Epidermal melanocyte (primary cell): ENCODE measurements at regions not wholly inside any gene's neighbourhood (a gene's known extent, or its start where the extent isn't known, plus 50 kb on each side); places are given as distances from the start of the nearest gene placed in this dataset.

Source experiments
- DNase-seq: peaks from one replicate; pipeline ENCODE4 v3.0.0; 2011; ENCODE audit warnings: low spot score; ENCODE audit not compliant: insufficient read length

DNA sequence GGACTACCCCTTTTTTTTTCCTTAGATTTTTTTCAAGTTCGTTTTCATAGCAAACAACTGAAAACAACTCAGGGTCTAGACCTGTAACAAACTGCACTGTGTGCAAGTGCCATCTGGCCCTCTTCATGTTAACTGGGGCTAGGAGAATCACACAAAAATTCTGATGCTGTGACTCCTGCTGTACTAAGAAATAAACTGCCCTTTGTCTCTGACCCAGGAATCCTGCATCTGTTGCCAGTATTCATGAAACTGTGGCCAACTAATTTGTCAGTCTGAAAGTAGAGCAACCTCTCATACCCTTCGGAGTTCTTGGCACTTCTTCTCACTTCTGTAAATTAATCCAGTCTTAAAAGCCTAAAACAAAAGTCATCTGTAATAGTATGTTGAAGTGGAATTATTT is 218.4 kb upstream of the PCDH15 start:
- DNase-seq, result no peak

- no peak for DNase-seq
Observed at GRCh38 chr10:55013318-55013717, 212.3 kb upstream of the PCDH15 start.

GRCh38 chr10:55002420-55002819 is 201.4 kb upstream of the PCDH15 start:
- no peak for DNase-seq

DNA sequence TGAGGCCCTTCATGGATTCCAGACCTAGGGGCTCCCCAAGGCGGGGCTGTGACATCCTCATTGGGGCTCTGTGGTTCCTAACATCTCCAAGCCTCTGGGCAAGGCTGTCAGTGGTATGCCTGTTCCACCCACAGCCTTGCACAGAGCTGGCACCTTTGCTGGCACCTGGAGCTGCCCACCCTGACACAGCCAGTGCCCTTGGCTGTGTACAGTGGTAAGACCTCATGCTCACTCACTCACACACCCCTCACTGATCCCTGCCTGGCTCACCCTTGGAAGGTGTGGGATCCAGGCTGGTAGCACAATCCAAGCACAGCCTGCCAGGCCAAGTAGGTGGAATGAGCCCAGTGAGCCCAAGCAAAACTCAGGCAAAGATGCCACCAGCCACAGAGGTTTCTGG is 200.4 kb upstream of the PCDH15 start:
- DNase-seq, result no peak

DNA sequence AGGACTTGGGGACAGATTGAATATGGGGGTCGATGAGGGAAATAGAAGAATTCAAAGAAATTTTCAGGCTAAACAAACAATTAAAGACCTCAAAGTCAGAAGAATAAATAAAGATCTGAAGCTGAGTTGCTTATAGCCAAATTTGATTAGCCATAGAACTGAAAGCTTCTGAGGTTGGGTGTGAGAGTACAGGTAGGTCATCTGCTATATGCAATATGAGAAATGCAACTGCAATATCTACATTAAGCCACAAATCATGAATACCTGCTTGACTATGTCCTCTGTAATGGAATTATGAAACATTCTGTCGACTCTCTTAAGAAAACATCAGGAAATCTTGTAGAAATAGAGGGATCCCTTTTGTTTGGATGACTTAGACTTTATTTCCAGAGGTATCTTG is 192.1 kb upstream of the PCDH15 start:
- DNase-seq, result no peak

- DNase-seq, result no peak
Observed at GRCh38 chr10:54985732-54986131, 184.7 kb upstream of the PCDH15 start.

DNA sequence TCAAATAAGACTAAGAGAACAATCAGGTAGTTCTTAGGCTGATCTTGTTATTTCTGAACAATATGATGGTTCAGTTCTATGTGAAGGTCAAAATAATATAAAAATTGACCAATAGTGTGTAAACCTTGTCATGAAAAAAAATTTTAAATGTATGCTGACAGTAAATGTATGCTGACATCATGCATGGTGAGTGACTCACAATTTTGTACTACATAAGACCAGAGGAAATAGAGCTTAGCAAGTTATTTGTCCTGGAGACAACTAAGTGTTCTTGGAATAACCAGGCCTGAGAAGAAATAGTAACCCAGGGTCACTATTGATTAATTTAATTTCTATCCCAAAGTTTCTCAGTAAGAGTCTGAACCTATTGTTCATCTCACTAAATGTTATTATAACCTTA is 182.2 kb upstream of the PCDH15 start:
- no peak for DNase-seq

DNA sequence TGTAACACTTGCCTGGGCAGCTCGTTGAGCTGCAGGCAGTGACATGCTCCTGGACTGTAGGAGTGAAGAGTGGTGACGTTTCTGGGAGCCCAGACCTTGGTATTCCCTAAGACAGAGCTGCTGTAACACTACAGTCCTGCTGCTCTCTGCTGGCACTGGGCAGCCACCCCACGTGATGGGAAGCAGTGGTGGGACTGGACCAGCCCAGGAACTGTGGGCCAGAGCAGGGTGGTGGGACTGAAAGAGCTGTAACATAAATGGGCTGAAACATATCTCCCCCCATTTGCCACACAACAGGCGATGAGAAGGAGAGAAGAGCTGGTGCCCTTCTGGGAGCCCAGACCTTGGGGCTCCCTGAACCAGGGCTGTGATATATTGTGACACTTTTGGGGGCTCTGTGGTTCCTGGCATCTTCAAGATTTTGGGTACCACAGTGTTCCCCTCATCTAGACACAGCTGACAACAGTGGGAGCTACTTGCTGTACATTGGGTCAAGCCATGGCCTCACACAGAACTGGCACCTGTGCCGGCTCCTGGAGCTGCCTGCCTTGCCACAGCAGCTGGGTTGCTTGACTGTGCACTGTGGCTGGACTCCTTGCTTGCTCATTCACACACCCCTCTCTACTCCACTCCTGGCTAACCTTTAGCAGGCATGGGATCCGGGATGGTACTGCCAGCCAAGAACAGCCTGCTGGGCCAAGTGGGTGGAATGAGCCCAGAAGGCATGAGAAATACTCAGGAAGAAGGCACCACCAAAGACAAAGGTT is 161.3 kb upstream of the PCDH15 start:
- no peak for DNase-seq

DNA sequence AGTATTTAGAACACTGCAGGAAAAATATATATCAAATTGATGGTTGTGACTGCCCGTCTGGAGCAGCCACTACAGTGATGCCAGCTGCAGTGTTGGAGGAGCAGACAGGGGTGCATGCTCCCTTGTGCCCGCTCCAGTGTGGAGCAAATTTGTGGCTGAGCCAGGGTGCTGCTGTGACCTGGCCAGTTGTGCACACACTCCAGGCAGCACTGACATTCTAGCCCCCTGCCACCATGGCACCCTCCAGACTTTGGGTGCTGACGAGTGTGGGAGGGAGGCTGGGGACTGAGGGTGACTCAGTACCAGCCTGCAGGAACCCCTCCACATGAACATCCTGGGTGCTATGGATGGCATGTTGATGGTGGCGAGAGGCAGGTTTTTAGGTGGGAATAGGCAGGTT is 160.0 kb upstream of the PCDH15 start:
- DNase-seq, result no peak

- DNase-seq, result no peak
Observed at GRCh38 chr10:54958844-54959243, 157.8 kb upstream of the PCDH15 start.

GRCh38 chr10:54947605-54948004 is 146.6 kb upstream of the PCDH15 start:
- DNase-seq, result no peak

DNA sequence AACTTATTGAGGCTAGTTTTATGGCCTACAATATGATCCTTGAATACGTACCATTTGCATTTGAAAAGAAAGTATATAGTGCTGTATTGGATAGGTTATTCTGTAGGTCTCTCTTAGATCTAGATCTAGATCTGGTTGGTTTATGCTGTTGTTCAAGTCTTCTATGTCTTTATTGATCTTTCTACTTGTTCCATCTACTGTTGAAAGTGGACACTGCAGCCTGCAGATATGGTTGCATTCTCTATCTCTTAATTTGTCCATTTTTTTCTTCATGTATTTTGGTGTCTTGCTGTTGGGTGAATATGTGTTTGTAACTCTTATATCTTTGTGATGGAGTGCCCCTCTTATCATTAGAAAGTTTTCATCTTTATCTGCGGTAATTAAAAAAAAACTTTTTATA is 139.4 kb upstream of the PCDH15 start:
- DNase-seq, result no peak

- DNase-seq, result no peak
Observed at GRCh38 chr10:54914049-54914448, 113.0 kb upstream of the PCDH15 start.

DNA sequence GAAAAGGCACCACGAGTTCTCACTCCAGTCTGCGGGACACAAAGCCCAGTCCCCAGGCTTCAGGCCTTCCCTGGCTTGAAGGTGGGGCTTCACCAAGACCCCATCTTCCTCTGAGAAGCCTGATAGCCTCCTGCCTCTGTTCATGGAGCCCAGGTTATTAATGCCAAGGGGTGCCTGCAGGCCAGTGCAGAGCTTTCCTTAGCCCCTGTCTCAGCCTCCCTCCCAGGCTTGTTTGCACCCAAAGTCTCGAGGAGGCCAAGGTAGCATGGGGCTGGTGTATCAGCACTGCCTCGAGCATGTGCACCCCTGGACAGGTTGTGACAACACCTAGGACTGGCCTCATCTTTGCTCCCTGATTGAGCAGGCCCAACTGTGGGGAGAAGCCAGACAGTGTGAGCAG is 108.1 kb upstream of the PCDH15 start:
- DNase-seq, result no peak

GRCh38 chr10:54908019-54908418 is 107.0 kb upstream of the PCDH15 start:
- no peak for DNase-seq

DNA sequence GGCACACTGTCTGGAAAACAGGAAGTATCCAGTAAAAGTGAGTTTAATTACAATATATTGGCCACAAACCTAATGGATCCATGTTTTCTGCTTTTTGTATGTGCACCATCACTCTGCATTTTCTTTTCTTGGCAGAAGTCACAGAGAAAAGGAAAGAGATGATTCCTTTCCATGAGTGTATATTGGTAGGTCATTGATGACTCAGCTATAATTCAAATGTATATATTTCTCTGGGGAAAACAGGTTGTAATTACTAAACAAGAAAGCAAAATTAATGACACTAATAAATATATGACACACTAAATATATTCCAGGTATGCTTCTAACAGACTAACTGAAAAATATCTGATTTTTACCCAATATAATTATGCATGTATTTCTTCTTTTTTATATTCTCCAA is 105.9 kb upstream of the PCDH15 start:
- no peak for DNase-seq

DNA sequence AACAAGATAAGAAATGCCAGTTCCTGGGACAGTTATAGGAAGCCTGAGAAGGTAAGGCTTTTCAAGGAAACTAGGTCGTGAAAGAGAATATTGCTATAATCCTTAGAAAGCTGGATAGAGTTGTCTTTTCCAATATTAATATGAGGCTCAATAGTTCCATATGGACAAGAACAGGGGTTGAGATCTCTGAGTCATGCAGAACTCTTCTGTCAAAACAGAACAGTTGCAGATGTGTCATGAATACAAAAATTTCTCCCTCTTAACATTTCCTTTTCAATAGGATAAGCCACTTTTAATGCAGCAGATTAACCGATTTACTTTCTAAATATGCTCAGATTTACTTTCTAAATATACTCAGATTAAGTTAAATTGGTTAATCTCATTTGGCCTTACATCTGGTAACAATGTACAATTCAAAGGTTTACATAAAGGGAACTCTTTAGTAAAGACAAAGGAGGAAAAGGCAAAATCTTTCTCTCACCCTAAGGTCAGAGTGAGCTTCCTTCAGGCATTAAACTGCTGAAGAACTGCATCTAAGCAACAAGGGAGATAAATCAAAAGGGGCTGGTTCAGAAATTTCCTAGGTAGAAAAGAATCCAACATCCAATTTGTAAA is 104.7 kb upstream of the PCDH15 start:
- DNase-seq, result no peak

DNA sequence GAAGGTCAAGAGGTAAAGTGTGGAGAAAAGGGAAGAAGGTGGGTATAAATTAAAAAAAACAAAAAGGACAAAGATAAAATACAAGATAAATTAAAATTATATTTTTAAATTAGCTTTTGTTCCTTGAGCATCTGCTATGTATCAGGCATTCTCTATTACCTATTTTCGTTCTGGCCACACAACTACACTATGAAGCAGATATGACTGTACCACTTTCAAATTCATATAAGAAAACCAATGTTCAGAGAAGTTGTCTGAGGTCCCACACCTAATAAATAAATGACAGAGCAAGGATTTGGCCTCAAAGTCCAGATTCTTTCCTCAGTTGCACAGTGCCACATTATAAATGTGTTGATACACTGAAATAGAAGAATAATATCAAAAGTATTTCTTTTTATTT is 103.8 kb upstream of the PCDH15 start:
- DNase-seq, result no peak

DNA sequence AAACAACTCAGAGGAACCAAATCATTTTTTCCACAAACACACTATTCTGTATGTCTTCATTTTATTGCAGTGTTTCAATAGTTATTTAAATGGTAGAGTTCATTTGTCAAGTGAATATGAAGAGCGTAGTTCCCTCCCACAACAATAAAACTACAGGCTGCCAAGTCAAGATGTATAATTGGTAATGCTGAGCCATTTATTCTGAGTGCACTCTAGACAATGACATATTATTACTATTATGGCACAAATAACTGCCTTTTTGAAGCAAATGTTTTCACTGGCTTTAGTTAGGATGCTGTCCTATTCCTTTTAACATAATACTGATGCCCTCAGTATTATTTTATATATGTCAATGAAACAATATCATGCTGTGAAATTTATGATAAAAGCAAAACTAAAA is 102.7 kb upstream of the PCDH15 start:
- no peak for DNase-seq

GRCh38 chr10:54900584-54900983 is 99.6 kb upstream of the PCDH15 start:
- DNase-seq, result no peak

DNA sequence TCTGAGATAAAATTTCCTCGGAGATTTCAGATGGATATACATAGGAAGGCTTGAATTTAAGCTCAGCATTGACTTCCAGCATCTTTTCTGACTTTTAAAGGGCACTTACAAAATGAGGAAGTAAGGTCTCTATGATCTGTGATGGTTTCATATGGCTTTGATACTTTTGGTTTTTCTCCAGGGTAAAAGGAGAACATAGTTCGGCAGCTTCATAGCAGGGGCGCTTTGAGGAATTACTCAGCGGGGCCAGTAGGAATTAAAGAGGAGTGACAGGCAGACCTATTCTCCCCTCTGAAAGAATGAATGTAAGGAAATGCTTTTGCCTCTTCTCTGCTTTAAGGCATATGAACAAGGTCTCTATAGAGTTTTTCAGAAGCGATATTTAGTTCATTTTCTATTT is 80.0 kb upstream of the PCDH15 start:
- DNase-seq, result no peak

GRCh38 chr10:54869022-54869421 is 68.0 kb upstream of the PCDH15 start:
- no peak for DNase-seq

GRCh38 chr10:54866666-54867065 is 65.6 kb upstream of the PCDH15 start:
- no peak for DNase-seq
